ENCODE measurements at regions not wholly inside any gene's neighbourhood (a gene's known extent, or its start where the extent isn't known, plus 50 kb on each side); places are given as distances from the start of the nearest gene placed in this dataset.

DNA sequence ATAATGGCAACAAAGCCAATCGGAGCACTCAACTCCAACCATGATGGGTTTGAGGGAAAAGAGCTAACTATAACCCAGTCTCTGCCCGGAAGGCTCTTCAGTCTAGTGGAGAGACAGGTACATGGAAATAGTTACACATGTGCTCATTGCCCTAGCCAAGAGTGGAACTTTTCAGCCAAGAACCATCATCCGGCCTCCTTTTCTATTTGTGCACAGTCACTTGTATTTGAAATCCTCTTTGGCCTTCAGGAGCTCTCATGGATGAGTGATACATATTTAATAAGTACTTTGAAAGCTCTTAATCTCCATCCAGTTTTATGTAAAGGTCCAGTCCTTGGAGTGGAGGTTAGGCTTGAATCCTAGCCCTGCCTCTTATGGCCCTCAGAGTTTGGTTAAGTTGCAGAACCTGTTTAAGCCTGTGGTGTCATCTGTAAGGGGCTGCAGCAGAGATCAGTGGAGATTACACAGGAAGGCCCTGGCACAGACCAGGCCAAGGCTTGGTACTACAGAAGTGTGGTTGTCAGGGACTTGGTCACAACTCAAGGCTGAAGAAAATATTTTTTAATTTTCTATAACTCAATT, 72.3 kb upstream of the SMLR1 start:
- Histone ChIP-seq H3K36me3 (ENCODE audit: control insufficient read depth in 4 of 4, insufficient read depth in 3 of 4, low read depth in 1 of 4, low read length in 3 of 4) (no peaks in the 10 kb centered on the region), H3K4me3 (ENCODE audit: low read depth in 1 of 3, low read length in 3 of 3) (no peak overlapping the region), H3K4me1 (ENCODE audit: control insufficient read depth in 4 of 4, insufficient read depth in 4 of 4, low read length in 3 of 4) (no peaks in the 10 kb centered on the region), H3K9me3 (ENCODE audit: control insufficient read depth in 4 of 4, low read length in 3 of 4) (peaks cover 0 to 4% (median 1%) of the 10 kb centered on the region in 4 donors), H3K27ac (ENCODE audit: low read depth in 1 of 2, low read length in 2 of 2) (no peak overlapping the region), H3K9ac (ENCODE audit: low read depth in 1 of 2, low read length in 2 of 2) (no peak overlapping the region), H3K27me3 (ENCODE audit: control insufficient read depth in 4 of 4, insufficient read depth in 4 of 4, low read length in 3 of 4) (no peaks in the 10 kb centered on the region)
- no peak for DNase-seq (ENCODE audit: low spot score)
- TF ChIP-seq, protein P1, sequence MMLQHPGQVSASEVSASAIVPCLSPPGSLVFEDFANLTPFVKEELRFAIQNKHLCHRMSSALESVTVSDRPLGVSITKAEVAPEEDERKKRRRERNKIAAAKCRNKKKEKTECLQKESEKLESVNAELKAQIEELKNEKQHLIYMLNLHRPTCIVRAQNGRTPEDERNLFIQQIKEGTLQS (IDR thresholded peaks at IDR 0.05) = no peak
- 95% methylated on average over 3 of the region's 3 CpGs for whole genome bisulfite sequencing

DNA sequence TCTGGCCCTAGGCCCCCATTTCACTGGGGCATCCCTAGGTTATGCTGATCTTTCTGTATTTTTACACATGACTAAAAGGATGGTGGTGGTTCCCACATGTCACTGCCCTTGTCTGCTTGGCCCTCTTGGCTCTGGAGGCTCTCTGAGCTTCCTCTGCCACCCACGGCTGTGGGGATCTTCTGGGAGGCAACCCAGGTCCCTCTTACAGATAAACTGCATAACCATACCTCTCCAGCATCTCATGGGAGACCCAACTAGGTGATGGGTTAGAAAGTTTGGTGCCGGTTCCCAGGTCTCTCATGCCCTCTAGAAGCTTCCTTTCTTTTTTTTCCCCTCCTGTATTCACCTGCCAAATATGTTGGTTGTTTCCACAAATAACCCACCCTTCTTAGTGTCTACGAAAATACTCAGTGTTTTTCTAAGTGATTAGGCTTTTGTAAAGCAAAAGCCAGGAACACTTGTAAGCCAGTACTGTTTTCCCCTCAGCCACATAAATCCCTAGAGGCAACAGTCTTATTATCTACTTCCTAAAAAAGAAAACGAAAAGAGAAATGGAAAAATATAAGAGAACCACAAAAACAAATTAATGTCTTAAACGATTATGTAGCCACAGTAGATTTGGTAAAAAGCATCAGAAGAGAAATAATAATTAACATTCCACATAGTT, 71.7 kb upstream of the SMLR1 start:
- no peaks in the 10 kb centered on the region for H3K9me3 ChIP-seq (ENCODE audit: control insufficient read depth in 4 of 4, low read length in 3 of 4)
- no peak overlapping the region for H3K4me3 ChIP-seq (ENCODE audit: low read depth in 1 of 3, low read length in 3 of 3)
- no peaks in the 10 kb centered on the region for H3K36me3 ChIP-seq (ENCODE audit: control insufficient read depth in 4 of 4, insufficient read depth in 3 of 4, low read depth in 1 of 4, low read length in 3 of 4)
- no peak for DNase-seq (ENCODE audit: low spot score)
- WGBS = 80% methylated on average over 5 of the region's 5 CpGs
- H3K4me1 ChIP-seq (ENCODE audit: control insufficient read depth in 4 of 4, insufficient read depth in 4 of 4, low read length in 3 of 4) = no peaks in the 10 kb centered on the region
- H3K27me3 ChIP-seq (ENCODE audit: control insufficient read depth in 4 of 4, insufficient read depth in 4 of 4, low read length in 3 of 4) = no peaks in the 10 kb centered on the region
- TF ChIP-seq RAD21 (IDR thresholded peaks at IDR 0.05) (no peak), JUND (IDR thresholded peaks at IDR 0.05) (no peak)
- H3K27ac ChIP-seq (ENCODE audit: low read depth in 1 of 2, low read length in 2 of 2) = no peak overlapping the region
- no peak overlapping the region for H3K9ac ChIP-seq (ENCODE audit: low read depth in 1 of 2, low read length in 2 of 2)

DNA sequence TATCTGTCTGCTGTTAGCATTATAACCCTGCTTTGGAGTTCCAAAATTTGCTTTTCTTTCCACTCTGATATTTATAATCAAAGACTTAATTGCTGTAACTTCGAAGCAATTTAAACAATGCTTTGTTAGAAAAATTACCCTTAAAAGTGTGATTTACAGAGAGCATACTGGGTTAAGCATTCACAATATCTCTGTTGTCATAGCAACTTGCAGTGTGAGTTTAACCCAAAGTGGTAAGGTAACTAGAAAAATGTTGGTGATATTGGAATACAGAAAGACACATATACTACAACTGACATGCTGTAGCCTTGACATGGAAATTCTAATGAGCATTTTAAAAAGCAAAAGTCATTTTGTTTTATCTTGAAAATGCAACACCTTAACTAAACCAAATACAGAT, 70.4 kb upstream of the SMLR1 start:
- no peaks in the 10 kb centered on the region for H3K9me3 ChIP-seq (ENCODE audit: control insufficient read depth in 4 of 4, low read length in 3 of 4)
- no peak for TF ChIP-seq GABPA (IDR thresholded peaks at IDR 0.05 in 1 of 2, conservative IDR thresholded peaks at IDR 0.05 in 1 of 2)
- TF ChIP-seq JUND (IDR thresholded peaks at IDR 0.05) = no peak
- no peak for TF ChIP-seq RAD21 (IDR thresholded peaks at IDR 0.05)
- no peak for TF ChIP-seq RXRA (IDR thresholded peaks at IDR 0.05)
- TF ChIP-seq, protein P2, sequence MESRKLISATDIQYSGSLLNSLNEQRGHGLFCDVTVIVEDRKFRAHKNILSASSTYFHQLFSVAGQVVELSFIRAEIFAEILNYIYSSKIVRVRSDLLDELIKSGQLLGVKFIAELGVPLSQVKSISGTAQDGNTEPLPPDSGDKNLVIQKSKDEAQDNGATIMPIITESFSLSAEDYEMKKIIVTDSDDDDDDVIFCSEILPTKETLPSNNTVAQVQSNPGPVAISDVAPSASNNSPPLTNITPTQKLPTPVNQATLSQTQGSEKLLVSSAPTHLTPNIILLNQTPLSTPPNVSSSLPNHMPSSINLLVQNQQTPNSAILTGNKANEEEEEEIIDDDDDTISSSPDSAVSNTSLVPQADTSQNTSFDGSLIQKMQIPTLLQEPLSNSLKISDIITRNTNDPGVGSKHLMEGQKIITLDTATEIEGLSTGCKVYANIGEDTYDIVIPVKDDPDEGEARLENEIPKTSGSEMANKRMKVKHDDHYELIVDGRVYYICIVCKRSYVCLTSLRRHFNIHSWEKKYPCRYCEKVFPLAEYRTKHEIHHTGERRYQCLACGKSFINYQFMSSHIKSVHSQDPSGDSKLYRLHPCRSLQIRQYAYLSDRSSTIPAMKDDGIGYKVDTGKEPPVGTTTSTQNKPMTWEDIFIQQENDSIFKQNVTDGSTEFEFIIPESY (IDR thresholded peaks at IDR 0.05) = no peak
- no peak for TF ChIP-seq HNF4G (IDR thresholded peaks at IDR 0.05)
- TF ChIP-seq FOXA1 (IDR thresholded peaks at IDR 0.05) = no peak
- TF ChIP-seq, protein P3, sequence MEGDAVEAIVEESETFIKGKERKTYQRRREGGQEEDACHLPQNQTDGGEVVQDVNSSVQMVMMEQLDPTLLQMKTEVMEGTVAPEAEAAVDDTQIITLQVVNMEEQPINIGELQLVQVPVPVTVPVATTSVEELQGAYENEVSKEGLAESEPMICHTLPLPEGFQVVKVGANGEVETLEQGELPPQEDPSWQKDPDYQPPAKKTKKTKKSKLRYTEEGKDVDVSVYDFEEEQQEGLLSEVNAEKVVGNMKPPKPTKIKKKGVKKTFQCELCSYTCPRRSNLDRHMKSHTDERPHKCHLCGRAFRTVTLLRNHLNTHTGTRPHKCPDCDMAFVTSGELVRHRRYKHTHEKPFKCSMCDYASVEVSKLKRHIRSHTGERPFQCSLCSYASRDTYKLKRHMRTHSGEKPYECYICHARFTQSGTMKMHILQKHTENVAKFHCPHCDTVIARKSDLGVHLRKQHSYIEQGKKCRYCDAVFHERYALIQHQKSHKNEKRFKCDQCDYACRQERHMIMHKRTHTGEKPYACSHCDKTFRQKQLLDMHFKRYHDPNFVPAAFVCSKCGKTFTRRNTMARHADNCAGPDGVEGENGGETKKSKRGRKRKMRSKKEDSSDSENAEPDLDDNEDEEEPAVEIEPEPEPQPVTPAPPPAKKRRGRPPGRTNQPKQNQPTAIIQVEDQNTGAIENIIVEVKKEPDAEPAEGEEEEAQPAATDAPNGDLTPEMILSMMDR (IDR thresholded peaks at IDR 0.05; ENCODE audit: low read depth, low read length, missing input control) = no peak
- DNase-seq (ENCODE audit: low spot score) = no peak
- H3K36me3 ChIP-seq (ENCODE audit: control insufficient read depth in 4 of 4, insufficient read depth in 3 of 4, low read depth in 1 of 4, low read length in 3 of 4) = no peaks in the 10 kb centered on the region
- no peaks in the 10 kb centered on the region for H3K4me1 ChIP-seq (ENCODE audit: control insufficient read depth in 4 of 4, insufficient read depth in 4 of 4, low read length in 3 of 4)
- 78% methylated on average over 1 of the region's 1 CpG for WGBS
- no peak overlapping the region for H3K9ac ChIP-seq (ENCODE audit: low read depth in 1 of 2, low read length in 2 of 2)
- H3K27me3 ChIP-seq (ENCODE audit: control insufficient read depth in 4 of 4, insufficient read depth in 4 of 4, low read length in 3 of 4) = no peaks in the 10 kb centered on the region
- H3K27ac ChIP-seq (ENCODE audit: low read depth in 1 of 2, low read length in 2 of 2) = no peak overlapping the region
- no peak overlapping the region for H3K4me3 ChIP-seq (ENCODE audit: low read depth in 1 of 3, low read length in 3 of 3)
